Activated CD4-positive, alpha-beta memory T cell treated with anti-CD3 and anti-CD28 coated beads, Interleukin-2, amount 10 ng/mL, durations not matched to agents 7 days and 5 days (primary cell): ENCODE measurements at regions not wholly inside any gene's neighbourhood (a gene's known extent, or its start where the extent isn't known, plus 50 kb on each side); places are given as distances from the start of the nearest gene placed in this dataset.

ENCODE experiments used
- CTCF ChIA-PET: fragments of 350-600 bp; sonication (Branson Sonifier 250); formaldehyde crosslinking; loops from one replicate; lab custom pipeline; 2021; ENCODE audit warnings: antibody characterized with exemption, inconsistent platforms; lab: Charles Lee
- POLR2A ChIA-PET: fragments of 350-600 bp; sonication (Branson Sonifier 250); formaldehyde crosslinking; loops from one replicate; lab custom pipeline; 2021; ENCODE audit warnings: antibody characterized with exemption; lab: Charles Lee
- DNase-seq: peaks from one replicate; pipeline ENCODE4 v3.0.0-alpha.2; 2020
- H3K27ac Mint-ChIP-seq: one replicate; pipeline ENCODE4 v1.8.0; 2021; ENCODE audit warnings: mild to moderate bottlenecking, mixed read lengths
- H3K27me3 Mint-ChIP-seq: one replicate; pipeline ENCODE4 v1.8.0; 2021; ENCODE audit warnings: mixed read lengths
- H3K36me3 Mint-ChIP-seq: one replicate; pipeline ENCODE4 v1.8.0; 2021; ENCODE audit warnings: low read depth, mixed read lengths
- H3K4me1 Mint-ChIP-seq: one replicate; pipeline ENCODE4 v1.8.0; 2021; ENCODE audit warnings: mixed read lengths
- H3K4me3 Mint-ChIP-seq: one replicate; pipeline ENCODE4 v1.8.0; 2021; ENCODE audit warnings: mild to moderate bottlenecking, mixed read lengths
- H3K9me3 Mint-ChIP-seq: one replicate; pipeline ENCODE4 v1.8.0; 2021; ENCODE audit warnings: mixed read lengths

GRCh38 chr14:86639146-86639545, 1109.2 kb downstream of the FLRT2 start:
- H3K36me3 Mint-ChIP-seq: no peaks in the 10 kb centered on the region
- H3K4me1 Mint-ChIP-seq: no peaks in the 10 kb centered on the region
- H3K4me3 Mint-ChIP-seq: no peak overlapping the region
- DNase-seq: no peak
- H3K27me3 Mint-ChIP-seq: no peaks in the 10 kb centered on the region
- CTCF ChIA-PET: no interaction called here
- peaks cover 2% of the 10 kb centered on the region for H3K9me3 Mint-ChIP-seq
- H3K27ac Mint-ChIP-seq: no peak overlapping the region
- POLR2A ChIA-PET: no interaction called here

DNA sequence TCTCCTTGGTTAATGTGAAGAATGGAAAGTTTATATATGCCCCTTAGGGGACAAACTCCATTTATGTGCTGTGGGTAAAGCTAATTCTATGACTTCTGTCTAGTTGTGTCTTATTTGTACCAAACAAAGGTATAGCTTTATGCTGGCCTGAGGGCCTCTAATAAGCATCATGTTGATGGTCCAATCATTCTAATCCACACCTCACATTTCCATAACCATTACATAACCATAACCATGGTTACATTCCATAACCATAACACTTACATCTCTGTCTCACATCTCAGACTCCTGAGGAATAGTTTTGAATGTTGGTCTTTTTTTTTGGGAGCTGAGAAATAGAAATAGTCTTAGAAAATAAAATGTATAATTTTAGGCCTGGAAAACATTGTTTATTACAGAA, 1097.1 kb downstream of the FLRT2 start:
- POLR2A ChIA-PET: no interaction called here
- Mint-ChIP-seq H3K27ac (no peak overlapping the region), H3K4me1 (no peaks in the 10 kb centered on the region), H3K36me3 (no peaks in the 10 kb centered on the region), H3K27me3 (no peaks in the 10 kb centered on the region), H3K9me3 (peaks cover 15% of the 10 kb centered on the region), H3K4me3 (no peak overlapping the region)
- DNase-seq: no peak
- CTCF ChIA-PET: no interaction called here

DNA sequence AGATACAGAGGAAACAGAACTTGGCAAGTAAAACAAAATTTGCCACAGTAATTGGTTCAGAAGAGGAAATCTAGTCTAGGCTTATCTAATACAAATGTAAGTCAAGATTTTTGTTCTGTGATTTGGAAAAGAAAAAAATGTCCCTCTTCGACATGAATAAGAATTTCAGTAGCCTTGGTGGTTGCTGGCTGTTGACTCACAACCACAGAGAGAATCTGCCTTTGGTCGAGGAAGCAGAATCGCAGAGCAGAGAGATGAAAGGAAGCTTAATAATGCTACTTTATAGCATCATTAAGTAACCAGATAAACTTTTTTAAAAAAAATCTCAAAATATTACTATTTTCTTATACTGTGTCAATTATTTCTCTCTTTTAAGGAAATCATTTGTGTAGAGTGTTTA, 1096.6 kb downstream of the FLRT2 start:
- Mint-ChIP-seq H3K36me3 (no peaks in the 10 kb centered on the region), H3K27me3 (no peaks in the 10 kb centered on the region), H3K27ac (no peak overlapping the region), H3K9me3 (peaks cover 15% of the 10 kb centered on the region), H3K4me1 (no peaks in the 10 kb centered on the region), H3K4me3 (no peak overlapping the region)
- no peak for DNase-seq
- ChIA-PET POLR2A (no interaction called here), CTCF (no interaction called here)

DNA sequence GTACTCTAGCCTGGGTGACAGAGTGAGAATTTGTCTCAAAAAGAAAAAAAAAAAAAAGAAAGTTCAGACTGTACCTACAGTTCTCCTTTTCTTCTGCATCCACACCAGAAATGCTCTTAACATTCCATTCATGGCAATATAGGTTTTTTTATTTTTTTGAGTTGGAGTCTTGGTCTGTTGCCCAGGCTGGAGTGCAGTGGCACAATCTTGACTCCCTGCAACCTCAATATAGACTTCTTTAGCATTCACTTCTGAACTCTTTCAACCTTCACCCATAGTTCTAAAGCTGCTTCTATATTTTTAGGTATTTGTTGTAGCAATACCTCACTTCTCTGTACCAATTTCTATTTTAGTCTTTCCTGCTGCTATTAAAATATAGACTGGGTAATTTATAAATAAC, 1095.7 kb downstream of the FLRT2 start:
- CTCF ChIA-PET: no interaction called here
- DNase-seq: no peak
- POLR2A ChIA-PET: no interaction called here
- H3K4me1 Mint-ChIP-seq: no peaks in the 10 kb centered on the region
- H3K4me3 Mint-ChIP-seq: no peak overlapping the region
- H3K9me3 Mint-ChIP-seq: peaks cover 18% of the 10 kb centered on the region
- H3K36me3 Mint-ChIP-seq: no peaks in the 10 kb centered on the region
- H3K27me3 Mint-ChIP-seq: no peaks in the 10 kb centered on the region
- H3K27ac Mint-ChIP-seq: no peak overlapping the region

DNA sequence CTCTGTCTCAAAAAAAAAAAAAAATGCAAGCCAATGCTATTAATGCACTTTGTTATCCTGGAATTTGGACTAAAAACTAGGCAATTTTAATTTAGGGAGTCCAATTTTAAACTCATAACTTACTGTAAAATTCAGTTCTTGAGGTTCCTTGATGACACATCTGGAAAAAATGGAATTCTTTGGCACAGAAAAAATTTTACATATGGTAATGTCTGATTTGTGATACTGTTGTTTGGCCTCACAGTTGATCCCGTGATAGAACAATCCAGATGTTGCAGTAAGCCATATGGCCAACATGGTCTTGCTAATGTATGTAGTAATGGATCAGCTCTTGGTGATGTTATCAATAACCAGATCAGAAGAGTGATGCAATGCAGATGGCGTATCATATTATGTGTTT, 1089.8 kb downstream of the FLRT2 start:
- Mint-ChIP-seq H3K27me3 (no peaks in the 10 kb centered on the region), H3K4me1 (no peaks in the 10 kb centered on the region), H3K27ac (no peak overlapping the region), H3K9me3 (peaks cover 9% of the 10 kb centered on the region), H3K4me3 (no peak overlapping the region), H3K36me3 (no peaks in the 10 kb centered on the region)
- no peak for DNase-seq
- ChIA-PET CTCF (no interaction called here), POLR2A (no interaction called here)

- Mint-ChIP-seq H3K4me3 (no peak overlapping the region), H3K4me1 (no peaks in the 10 kb centered on the region), H3K9me3 (no peaks in the 10 kb centered on the region), H3K27ac (no peak overlapping the region), H3K36me3 (no peaks in the 10 kb centered on the region), H3K27me3 (no peaks in the 10 kb centered on the region)
- DNase-seq: no peak
- POLR2A ChIA-PET: no interaction called here
- CTCF ChIA-PET: no interaction called here
These were observed 1083.8 kb downstream of the FLRT2 start for GRCh38 chr14:86613786-86614185.

DNA sequence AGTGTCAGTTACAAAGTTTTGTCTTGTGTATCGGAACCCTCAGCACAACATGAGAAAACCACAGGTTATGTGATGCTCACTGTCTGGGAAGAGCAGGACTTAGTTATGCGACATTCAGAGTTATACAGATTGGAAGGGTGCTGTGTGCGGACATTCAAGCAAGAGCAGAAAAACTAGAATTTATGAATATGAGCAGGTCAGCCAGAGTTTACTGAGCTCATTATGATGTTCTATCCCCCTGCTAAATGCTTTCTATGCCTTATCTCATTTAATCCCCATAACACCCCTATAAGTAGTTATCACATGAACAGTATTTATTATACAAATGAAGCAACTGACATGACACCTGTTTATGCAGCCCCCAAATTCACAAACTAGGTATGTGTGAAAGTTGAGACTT, 1083.2 kb downstream of the FLRT2 start:
- ChIA-PET POLR2A (no interaction called here), CTCF (no interaction called here)
- H3K9me3 Mint-ChIP-seq: no peaks in the 10 kb centered on the region
- no peak overlapping the region for H3K27ac Mint-ChIP-seq
- no peak for DNase-seq
- H3K4me3 Mint-ChIP-seq: no peak overlapping the region
- H3K4me1 Mint-ChIP-seq: no peaks in the 10 kb centered on the region
- no peaks in the 10 kb centered on the region for H3K36me3 Mint-ChIP-seq
- H3K27me3 Mint-ChIP-seq: no peaks in the 10 kb centered on the region

DNA sequence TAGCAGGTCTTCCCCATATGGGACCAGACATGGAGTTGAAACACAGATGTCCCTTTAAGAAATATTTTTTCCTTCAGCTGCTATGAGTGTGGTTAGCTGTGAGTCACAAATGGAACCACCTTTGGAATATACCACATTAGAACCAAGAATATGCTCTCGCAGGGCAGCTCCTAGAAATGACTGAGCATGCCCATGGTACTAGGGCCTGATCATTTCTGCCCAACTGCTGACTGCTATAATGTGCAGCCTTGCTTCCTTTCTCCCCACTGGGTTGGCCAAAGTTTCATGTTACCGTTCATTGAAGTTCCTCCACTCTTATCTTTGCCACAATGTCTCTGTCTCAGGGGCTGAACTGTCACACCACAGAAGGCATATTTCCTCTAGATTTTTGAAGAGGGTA, 1074.6 kb downstream of the FLRT2 start:
- POLR2A ChIA-PET: no interaction called here
- no peak overlapping the region for H3K4me3 Mint-ChIP-seq
- peaks cover 10% of the 10 kb centered on the region for H3K9me3 Mint-ChIP-seq
- no peaks in the 10 kb centered on the region for H3K4me1 Mint-ChIP-seq
- no peak overlapping the region for H3K27ac Mint-ChIP-seq
- CTCF ChIA-PET: no interaction called here
- DNase-seq: no peak
- H3K36me3 Mint-ChIP-seq: no peaks in the 10 kb centered on the region
- no peaks in the 10 kb centered on the region for H3K27me3 Mint-ChIP-seq

- Mint-ChIP-seq H3K9me3 (peaks cover 10% of the 10 kb centered on the region), H3K27me3 (no peaks in the 10 kb centered on the region), H3K4me1 (no peaks in the 10 kb centered on the region), H3K4me3 (no peak overlapping the region), H3K27ac (no peak overlapping the region), H3K36me3 (no peaks in the 10 kb centered on the region)
- DNase-seq: no peak
- CTCF ChIA-PET: no interaction called here
- POLR2A ChIA-PET: no interaction called here
These were observed 1072.3 kb downstream of the FLRT2 start for GRCh38 chr14:86602263-86602662.

- Mint-ChIP-seq H3K4me1 (no peaks in the 10 kb centered on the region), H3K27me3 (no peaks in the 10 kb centered on the region), H3K4me3 (no peak overlapping the region), H3K36me3 (no peaks in the 10 kb centered on the region), H3K27ac (no peak overlapping the region), H3K9me3 (peaks cover 10% of the 10 kb centered on the region)
- DNase-seq: no peak
- CTCF ChIA-PET: no interaction called here
- POLR2A ChIA-PET: no interaction called here
These were observed 1071.9 kb downstream of the FLRT2 start for GRCh38 chr14:86601813-86602212.

DNA sequence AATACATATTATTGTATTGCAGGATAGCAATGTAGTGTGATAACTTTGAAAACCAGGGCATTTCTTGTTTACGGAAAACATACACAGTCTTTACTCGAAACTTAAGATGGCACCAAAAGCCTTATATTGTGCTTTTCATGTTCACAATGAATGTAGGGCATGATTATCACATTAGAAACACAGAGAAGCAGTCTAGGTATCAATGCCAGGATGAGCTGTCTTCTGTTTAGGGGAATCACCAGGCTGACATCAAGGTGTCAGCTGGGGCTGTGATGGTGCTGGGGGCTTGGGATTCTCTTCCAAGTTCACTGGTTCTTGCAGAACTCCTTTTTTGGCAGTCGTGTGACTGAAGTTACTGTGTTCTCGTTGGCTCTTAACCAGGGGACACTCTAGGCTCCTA, 1067.3 kb downstream of the FLRT2 start:
- no peak overlapping the region for H3K27ac Mint-ChIP-seq
- no peak overlapping the region for H3K4me3 Mint-ChIP-seq
- H3K9me3 Mint-ChIP-seq: peaks cover 7% of the 10 kb centered on the region
- ChIA-PET CTCF (no interaction called here), POLR2A (no interaction called here)
- no peaks in the 10 kb centered on the region for H3K27me3 Mint-ChIP-seq
- no peak for DNase-seq
- no peaks in the 10 kb centered on the region for H3K4me1 Mint-ChIP-seq
- no peaks in the 10 kb centered on the region for H3K36me3 Mint-ChIP-seq

DNA sequence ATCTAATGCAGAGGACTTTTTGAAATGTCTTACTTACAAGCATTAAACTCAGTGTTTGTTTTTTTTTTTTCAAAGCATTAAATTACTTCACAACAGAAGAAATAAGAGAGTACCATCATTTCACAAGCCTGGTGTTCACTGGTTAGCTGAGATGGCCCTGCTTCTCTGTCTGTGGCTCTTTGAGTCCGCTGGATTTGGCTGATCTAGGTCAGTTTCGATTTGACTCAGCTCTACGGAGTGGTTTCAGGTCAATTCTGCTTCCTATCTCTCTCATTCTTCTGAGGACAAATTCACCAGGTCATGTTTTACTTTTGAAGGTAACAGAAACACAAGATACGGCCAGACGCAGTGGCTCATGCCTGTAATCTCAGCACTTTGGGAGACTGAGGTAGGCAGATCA, 1066.1 kb downstream of the FLRT2 start:
- no peaks in the 10 kb centered on the region for H3K36me3 Mint-ChIP-seq
- peaks cover 8% of the 10 kb centered on the region for H3K9me3 Mint-ChIP-seq
- no peak for DNase-seq
- H3K27me3 Mint-ChIP-seq: no peaks in the 10 kb centered on the region
- CTCF ChIA-PET: no interaction called here
- H3K4me1 Mint-ChIP-seq: no peaks in the 10 kb centered on the region
- POLR2A ChIA-PET: no interaction called here
- H3K4me3 Mint-ChIP-seq: no peak overlapping the region
- H3K27ac Mint-ChIP-seq: no peak overlapping the region

DNA sequence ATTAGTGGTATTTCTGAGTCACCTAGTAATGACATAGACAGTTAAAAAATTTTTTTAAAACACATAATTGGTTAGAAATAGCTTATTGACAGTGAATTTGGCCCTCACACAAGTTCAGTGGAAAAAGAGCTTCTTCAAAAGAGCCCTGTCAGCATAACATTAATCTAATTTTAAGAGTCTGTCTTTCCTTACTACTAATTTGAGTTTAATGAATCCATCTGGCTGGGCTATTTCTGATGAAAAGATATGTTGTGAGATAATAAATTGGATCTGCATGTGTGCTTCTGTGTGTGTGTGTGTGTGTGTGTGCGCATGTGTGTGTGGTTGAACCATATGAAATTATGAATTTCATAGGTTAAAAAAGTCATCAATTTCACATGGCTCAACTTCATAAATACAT, 1045.2 kb downstream of the FLRT2 start:
- ChIA-PET POLR2A (no interaction called here), CTCF (no interaction called here)
- H3K4me3 Mint-ChIP-seq: no peak overlapping the region

GRCh38 chr14:86574778-86575129, 1044.8 kb downstream of the FLRT2 start:
- no peak for DNase-seq
- CTCF ChIA-PET: no interaction called here
- peaks cover 17% of the 10 kb centered on the region for H3K9me3 Mint-ChIP-seq

More for the DNA sequence above, 1045.2 kb downstream of the FLRT2 start:
- Mint-ChIP-seq H3K27me3 (no peaks in the 10 kb centered on the region), H3K4me1 (no peaks in the 10 kb centered on the region), H3K36me3 (no peaks in the 10 kb centered on the region), H3K27ac (no peak overlapping the region), H3K9me3 (peaks cover 16% of the 10 kb centered on the region)
- DNase-seq: no peak

More at GRCh38 chr14:86574778-86575129, 1044.8 kb downstream of the FLRT2 start:
- no peak overlapping the region for H3K4me3 Mint-ChIP-seq
- POLR2A ChIA-PET: no interaction called here
- no peaks in the 10 kb centered on the region for H3K27me3 Mint-ChIP-seq
- H3K27ac Mint-ChIP-seq: no peak overlapping the region
- H3K4me1 Mint-ChIP-seq: no peaks in the 10 kb centered on the region
- H3K36me3 Mint-ChIP-seq: no peaks in the 10 kb centered on the region
